Coronary artery (tissue), 2 donors: ENCODE measurements at regions not wholly inside any gene's neighbourhood (a gene's known extent, or its start where the extent isn't known, plus 50 kb on each side); places are given as distances from the start of the nearest gene placed in this dataset.
"Not testable (repeated sequence)": the region's sequence is repeated elsewhere in the genome, so short reads cannot be mapped to it uniquely, and the experiment has no call there.

Experiments
- DNase-seq: peaks from one replicate; pipeline ENCODE4 v3.0.0-alpha.2; 2017; ENCODE audit warnings: low spot score
- H3K27ac ChIP-seq, 2 donors: fragments of 200-600 bp; sonication (generic); one replicate each; pipeline ENCODE4 v1.5.1; 2016 to 2019
- H3K4me3 ChIP-seq: fragments of 200-600 bp; sonication (generic); 2 replicates; pipeline ENCODE4 v1.5.1; 2016; ENCODE audit warnings: mild to moderate bottlenecking, moderate library complexity
- TF ChIP-seq, protein P1 (sequence below): fragments of 200-600 bp; sonication (generic); IDR thresholded peaks from one replicate; pipeline ENCODE4 v1.5.1; 2019; ENCODE audit warnings: antibody characterized with exemption

DNA sequence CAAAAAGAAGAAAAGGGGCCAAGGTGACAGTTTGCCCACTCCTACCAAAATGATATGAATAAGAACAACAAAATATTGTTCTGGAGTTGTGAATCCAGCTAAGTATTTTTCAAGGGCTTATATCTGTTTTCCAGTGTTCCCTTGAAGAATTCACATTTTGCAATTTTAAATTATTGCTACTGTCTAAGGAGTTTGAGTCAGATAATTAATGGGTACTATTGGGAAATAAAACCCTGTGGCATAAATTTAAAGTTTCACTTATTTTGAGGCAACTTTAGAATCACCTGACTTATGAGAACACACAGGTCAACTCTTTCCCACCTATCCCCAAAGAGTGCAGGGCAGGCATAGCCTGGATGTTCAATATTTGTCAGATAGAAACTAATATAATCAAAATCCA lies 188.0 kb upstream of the GHR start:
- H3K27ac ChIP-seq: no peak overlapping the region
- H3K4me3 ChIP-seq: no peak overlapping the region
- no peak for DNase-seq
- TF ChIP-seq, protein P1, sequence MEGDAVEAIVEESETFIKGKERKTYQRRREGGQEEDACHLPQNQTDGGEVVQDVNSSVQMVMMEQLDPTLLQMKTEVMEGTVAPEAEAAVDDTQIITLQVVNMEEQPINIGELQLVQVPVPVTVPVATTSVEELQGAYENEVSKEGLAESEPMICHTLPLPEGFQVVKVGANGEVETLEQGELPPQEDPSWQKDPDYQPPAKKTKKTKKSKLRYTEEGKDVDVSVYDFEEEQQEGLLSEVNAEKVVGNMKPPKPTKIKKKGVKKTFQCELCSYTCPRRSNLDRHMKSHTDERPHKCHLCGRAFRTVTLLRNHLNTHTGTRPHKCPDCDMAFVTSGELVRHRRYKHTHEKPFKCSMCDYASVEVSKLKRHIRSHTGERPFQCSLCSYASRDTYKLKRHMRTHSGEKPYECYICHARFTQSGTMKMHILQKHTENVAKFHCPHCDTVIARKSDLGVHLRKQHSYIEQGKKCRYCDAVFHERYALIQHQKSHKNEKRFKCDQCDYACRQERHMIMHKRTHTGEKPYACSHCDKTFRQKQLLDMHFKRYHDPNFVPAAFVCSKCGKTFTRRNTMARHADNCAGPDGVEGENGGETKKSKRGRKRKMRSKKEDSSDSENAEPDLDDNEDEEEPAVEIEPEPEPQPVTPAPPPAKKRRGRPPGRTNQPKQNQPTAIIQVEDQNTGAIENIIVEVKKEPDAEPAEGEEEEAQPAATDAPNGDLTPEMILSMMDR: no peak

DNA sequence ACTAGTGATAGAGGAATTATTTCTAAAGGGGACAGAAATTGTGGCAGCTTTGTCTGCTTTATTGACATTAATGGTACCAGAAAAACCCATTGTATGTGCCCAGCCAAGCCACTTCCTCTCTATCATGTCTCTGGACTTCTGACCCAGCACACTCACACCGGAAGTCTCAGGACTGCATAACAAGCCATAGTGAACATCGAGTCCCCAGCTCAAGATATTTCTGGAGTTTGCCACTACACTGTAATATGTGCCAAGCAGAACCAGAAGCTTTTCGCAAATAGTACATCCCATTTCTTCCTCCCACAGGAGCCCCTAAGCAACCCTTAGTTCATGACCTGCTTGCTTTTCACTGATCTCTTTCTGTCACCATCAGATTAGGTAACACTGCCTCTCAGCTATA lies 187.4 kb upstream of the GHR start:
- no peak overlapping the region for H3K4me3 ChIP-seq
- H3K27ac ChIP-seq: no peak overlapping the region
- DNase-seq: no peak
- TF ChIP-seq, protein P1: no peak

DNA sequence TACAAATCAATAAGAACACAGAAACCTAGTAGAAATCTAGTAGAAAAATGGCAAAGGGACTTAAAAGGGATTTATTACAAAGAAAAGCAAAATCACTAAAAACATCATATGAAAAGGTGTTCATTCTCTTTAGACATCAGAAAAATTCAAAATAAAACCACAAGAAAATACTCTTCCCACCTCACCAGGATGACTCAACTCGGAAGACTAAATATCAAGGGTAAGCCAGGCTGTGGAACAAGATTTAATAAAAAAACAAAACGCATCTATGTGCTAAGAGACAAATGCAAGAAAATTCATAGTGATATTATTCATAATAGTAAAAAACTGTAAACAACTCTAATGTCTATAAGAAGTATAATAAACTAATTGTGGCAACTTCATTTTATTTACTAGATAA lies 181.6 kb upstream of the GHR start:
- no peak overlapping the region for H3K27ac ChIP-seq
- TF ChIP-seq, protein P1: no peak
- H3K4me3 ChIP-seq: no peak overlapping the region
- DNase-seq: no peak

DNA sequence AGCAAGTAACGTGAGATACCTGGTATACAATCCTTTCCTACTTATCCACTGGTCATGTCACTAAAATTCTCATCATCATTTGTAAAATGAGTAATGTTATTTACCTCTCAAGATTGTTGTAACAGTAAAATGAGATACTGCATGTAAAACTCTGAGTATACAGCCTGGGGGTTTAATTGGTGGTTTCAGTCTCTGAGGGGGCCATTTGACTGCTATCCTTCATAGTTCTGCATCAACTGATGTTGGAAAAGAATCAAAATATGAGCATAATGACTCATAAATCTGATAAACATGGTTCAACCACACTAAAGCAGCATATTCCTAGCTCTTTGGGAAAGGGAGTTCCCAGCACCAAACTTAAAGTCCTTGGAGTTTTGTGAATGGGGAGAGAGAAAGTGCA lies 181.0 kb upstream of the GHR start:
- DNase-seq: no peak
- Histone ChIP-seq H3K27ac (no peak overlapping the region), H3K4me3 (no peak overlapping the region)
- TF ChIP-seq, protein P1: no peak

DNA sequence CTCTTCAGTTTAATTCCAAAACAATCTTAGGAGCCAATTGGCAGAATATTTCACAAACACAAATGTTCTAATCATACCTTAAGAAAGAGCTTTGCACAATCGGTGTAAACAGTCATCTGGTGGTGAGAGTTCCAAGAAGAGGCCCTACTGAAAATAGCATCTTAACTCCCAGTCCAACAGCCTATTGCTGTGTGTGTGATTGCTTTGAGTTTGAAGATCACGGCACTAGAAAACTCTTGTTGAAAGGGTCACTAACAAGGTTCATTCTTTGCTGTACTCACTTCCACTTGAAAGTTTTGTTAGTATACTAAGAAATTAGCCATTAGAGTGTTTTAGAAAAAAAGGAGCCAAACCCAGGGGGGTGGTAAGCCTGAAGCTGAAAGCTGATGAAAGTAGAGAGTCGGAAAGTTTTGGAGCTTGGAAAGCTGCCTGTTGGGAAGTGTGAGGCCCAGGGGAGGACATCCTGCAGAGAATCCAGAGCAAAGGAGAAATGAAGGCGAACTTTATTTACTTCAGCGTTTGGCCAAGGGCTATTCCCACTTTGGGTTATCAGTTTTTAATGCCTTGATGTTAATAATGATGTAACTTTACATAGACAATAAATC lies 180.3 kb upstream of the GHR start:
- Histone ChIP-seq H3K4me3 (no peak overlapping the region), H3K27ac (no peak overlapping the region)
- TF ChIP-seq, protein P1: no peak
- no peak for DNase-seq

DNA sequence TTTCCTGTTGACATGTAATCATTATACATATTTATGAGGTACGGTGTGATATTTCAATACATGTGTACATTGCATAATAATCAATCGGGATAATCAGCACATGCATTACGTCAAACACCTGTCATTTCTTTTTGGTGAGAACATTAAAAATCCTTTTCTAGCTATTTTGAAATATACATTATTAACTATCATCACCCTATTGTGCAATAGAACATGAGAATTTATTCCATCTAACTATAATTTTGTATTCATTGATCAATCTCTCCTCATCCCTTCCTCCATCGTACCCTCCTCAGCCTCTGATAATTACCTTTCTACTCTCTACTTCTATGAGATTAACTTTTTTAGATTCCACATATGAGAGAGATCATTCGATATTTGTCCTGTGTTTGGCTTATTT lies 170.9 kb upstream of the GHR start:
- DNase-seq: no peak
- TF ChIP-seq, protein P1: no peak
- H3K27ac ChIP-seq: no peak overlapping the region
- no peak overlapping the region for H3K4me3 ChIP-seq

DNA sequence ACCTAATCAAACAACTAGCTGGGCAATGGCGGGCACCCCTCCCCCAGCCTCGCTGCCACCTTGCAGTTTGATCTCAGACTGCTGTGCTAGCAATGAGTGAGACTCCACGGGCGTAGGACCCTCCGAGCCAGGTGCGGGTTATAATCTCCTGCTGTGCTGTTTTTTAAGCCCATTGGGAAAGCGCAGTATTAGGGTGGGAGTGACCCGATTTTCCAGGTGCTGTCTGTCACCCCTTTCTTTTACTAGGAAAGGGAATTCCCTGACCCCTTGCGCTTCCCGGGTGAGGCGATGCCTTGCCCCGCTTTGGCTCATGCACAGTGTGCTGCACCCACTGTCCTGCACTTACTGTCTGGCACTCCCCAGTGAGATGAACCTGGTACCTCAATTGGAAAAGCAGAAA lies 163.3 kb upstream of the GHR start:
- not testable (repeated sequence) for DNase-seq, H3K27ac ChIP-seq, H3K4me3 ChIP-seq

DNA sequence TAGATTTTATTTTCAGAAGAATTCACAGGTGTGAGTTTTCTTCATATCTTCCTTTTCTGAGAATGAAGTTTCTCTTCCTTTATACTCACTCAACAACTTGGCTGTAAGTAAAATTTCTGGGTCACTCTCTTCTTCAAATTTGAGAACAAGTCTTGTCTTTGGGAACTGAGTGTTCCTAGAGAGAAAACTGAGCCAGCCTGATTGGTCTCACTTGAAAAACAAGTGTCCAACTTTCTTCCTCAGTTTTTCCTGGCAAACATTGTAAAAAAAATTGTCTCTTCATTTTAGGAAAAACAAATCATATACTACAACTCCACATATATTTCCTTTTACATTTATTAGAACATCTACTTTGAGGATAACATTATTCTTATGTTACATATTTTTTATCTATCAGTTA lies 156.1 kb upstream of the GHR start:
- TF ChIP-seq, protein P1: no peak

DNA sequence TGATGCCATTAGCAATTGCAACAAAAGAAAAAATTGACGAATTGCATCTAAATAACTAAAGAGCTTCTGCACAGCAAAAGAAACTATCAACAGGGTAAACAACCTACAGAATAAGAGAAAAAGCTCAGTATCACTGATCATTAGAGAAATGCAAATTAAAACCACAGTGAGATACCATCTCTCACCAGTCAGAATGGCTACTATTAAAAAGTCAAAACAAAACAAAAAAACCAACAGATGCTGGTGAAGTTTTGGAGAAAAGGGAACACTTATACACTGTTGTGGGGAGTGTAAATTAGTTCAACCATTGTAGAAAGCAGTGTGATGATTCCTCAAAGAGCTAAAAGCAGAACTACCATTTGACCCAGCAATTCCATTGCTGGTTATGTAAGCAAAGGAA lies 155.1 kb upstream of the GHR start:
- DNase-seq, H3K27ac ChIP-seq, H3K4me3 ChIP-seq: not testable (repeated sequence)

More for the DNA sequence above, 156.1 kb upstream of the GHR start:
- no peak overlapping the region for H3K27ac ChIP-seq
- no peak overlapping the region for H3K4me3 ChIP-seq
- no peak for DNase-seq
